ENCODE measurements at regions not wholly inside any gene's neighbourhood (a gene's known extent, or its start where the extent isn't known, plus 50 kb on each side); places are given as distances from the start of the nearest gene placed in this dataset.
A peak's percentile ranks its signal among the peaks of the same experiment; 100 is the strongest.

- H3K9me3 Mint-ChIP-seq (ENCODE audit: unreplicated experiment): no peaks in the 10 kb centered on the region
- H3K4me3 Mint-ChIP-seq (ENCODE audit: unreplicated experiment): no peak overlapping the region
- H3K4me1 Mint-ChIP-seq (ENCODE audit: unreplicated experiment): peaks cover 13% of the 10 kb centered on the region
- H3K27me3 Mint-ChIP-seq (ENCODE audit: unreplicated experiment): no peaks in the 10 kb centered on the region
- no peaks in the 10 kb centered on the region for H3K36me3 Mint-ChIP-seq (ENCODE audit: low read depth, unreplicated experiment)
- no peak overlapping the region for H3K27ac Mint-ChIP-seq (ENCODE audit: unreplicated experiment)
- no peak for DNase-seq (ENCODE audit: low spot score)
- no peak for TF ChIP-seq CTCF (IDR thresholded peaks at IDR 0.05; ENCODE audit: unreplicated experiment)
Measured at GRCh38 chr21:35404247-35404646, 355.1 kb upstream of the RUNX1 start.

GRCh38 chr21:35402061-35402460 is 353.0 kb upstream of the RUNX1 start:
- DNase-seq (ENCODE audit: low spot score): no peak
- H3K27ac Mint-ChIP-seq (ENCODE audit: unreplicated experiment): no peak overlapping the region

GRCh38 chr21:35401476-35401875 is 352.4 kb upstream of the RUNX1 start:
- no peak overlapping the region for H3K27ac Mint-ChIP-seq (ENCODE audit: unreplicated experiment)
- DNase-seq (ENCODE audit: low spot score): no peak
- no peaks in the 10 kb centered on the region for H3K27me3 Mint-ChIP-seq (ENCODE audit: unreplicated experiment)
- TF ChIP-seq CTCF (IDR thresholded peaks at IDR 0.05; ENCODE audit: unreplicated experiment): no peak
- H3K4me3 Mint-ChIP-seq (ENCODE audit: unreplicated experiment): no peak overlapping the region
- H3K4me1 Mint-ChIP-seq (ENCODE audit: unreplicated experiment): peaks cover 13% of the 10 kb centered on the region
- H3K9me3 Mint-ChIP-seq (ENCODE audit: unreplicated experiment): no peaks in the 10 kb centered on the region
- no peaks in the 10 kb centered on the region for H3K36me3 Mint-ChIP-seq (ENCODE audit: low read depth, unreplicated experiment)

More at GRCh38 chr21:35402061-35402460, 353.0 kb upstream of the RUNX1 start:
- no peaks in the 10 kb centered on the region for H3K27me3 Mint-ChIP-seq (ENCODE audit: unreplicated experiment)
- H3K36me3 Mint-ChIP-seq (ENCODE audit: low read depth, unreplicated experiment): no peaks in the 10 kb centered on the region
- peaks cover 13% of the 10 kb centered on the region for H3K4me1 Mint-ChIP-seq (ENCODE audit: unreplicated experiment)
- no peaks in the 10 kb centered on the region for H3K9me3 Mint-ChIP-seq (ENCODE audit: unreplicated experiment)
- no peak for TF ChIP-seq CTCF (IDR thresholded peaks at IDR 0.05; ENCODE audit: unreplicated experiment)
- no peak overlapping the region for H3K4me3 Mint-ChIP-seq (ENCODE audit: unreplicated experiment)

GRCh38 chr21:35400233-35400939 is 351.3 kb upstream of the RUNX1 start:
- Mint-ChIP-seq H3K9me3 (ENCODE audit: unreplicated experiment) (no peaks in the 10 kb centered on the region), H3K27me3 (ENCODE audit: unreplicated experiment) (no peaks in the 10 kb centered on the region), H3K27ac (ENCODE audit: unreplicated experiment) (no peak overlapping the region), H3K4me3 (ENCODE audit: unreplicated experiment) (no peak overlapping the region), H3K36me3 (ENCODE audit: low read depth, unreplicated experiment) (no peaks in the 10 kb centered on the region), H3K4me1 (ENCODE audit: unreplicated experiment) (peaks cover 13% of the 10 kb centered on the region)
- DNase-seq (ENCODE audit: low spot score): peak; percentile 8
- peak; percentile 30 for TF ChIP-seq CTCF (IDR thresholded peaks at IDR 0.05; ENCODE audit: unreplicated experiment)

GRCh38 chr21:35399706-35400105 is 350.6 kb upstream of the RUNX1 start:
- H3K36me3 Mint-ChIP-seq (ENCODE audit: low read depth, unreplicated experiment): no peaks in the 10 kb centered on the region
- H3K9me3 Mint-ChIP-seq (ENCODE audit: unreplicated experiment): no peaks in the 10 kb centered on the region
- H3K4me1 Mint-ChIP-seq (ENCODE audit: unreplicated experiment): peaks cover 13% of the 10 kb centered on the region
- TF ChIP-seq CTCF (IDR thresholded peaks at IDR 0.05; ENCODE audit: unreplicated experiment): no peak
- H3K27me3 Mint-ChIP-seq (ENCODE audit: unreplicated experiment): no peaks in the 10 kb centered on the region
- no peak for DNase-seq (ENCODE audit: low spot score)
- no peak overlapping the region for H3K4me3 Mint-ChIP-seq (ENCODE audit: unreplicated experiment)
- no peak overlapping the region for H3K27ac Mint-ChIP-seq (ENCODE audit: unreplicated experiment)

Measured in endothelial cell (in vitro differentiated cells).